SK-N-SH treated with all-trans-retinoic acid at 6 μM for 48 hours (cell line): ENCODE measurements at regions not wholly inside any gene's neighbourhood (a gene's known extent, or its start where the extent isn't known, plus 50 kb on each side); places are given as distances from the start of the nearest gene placed in this dataset.

Experiments
- ARNTL ChIP-seq: fragments of 450-650 bp; formaldehyde crosslinking; IDR thresholded peaks from 2 replicates; pipeline ENCODE4 v1.5.0; 2020; ENCODE audit warnings: low read depth, mild to moderate bottlenecking, moderate library complexity, borderline replicate concordance
- CSDC2 ChIP-seq: fragments of 250-450 bp; sonication (Bioruptor Pico); IDR thresholded peaks from 2 replicates; pipeline ENCODE4 v1.5.0; 2020; ENCODE audit warnings: mild to moderate bottlenecking, moderate library complexity
- ESRRG ChIP-seq: fragments of 250-450 bp; sonication (Bioruptor Pico); IDR thresholded peaks from 2 replicates; pipeline ENCODE4 v1.6.1; 2021; ENCODE audit warnings: mild to moderate bottlenecking
- ISL1 ChIP-seq: fragments of 250-450 bp; sonication (Bioruptor Pico); IDR thresholded peaks from 2 replicates; pipeline ENCODE4 v2.1.2; 2022; ENCODE audit warnings: mild to moderate bottlenecking, moderate library complexity
- OSR1 ChIP-seq: fragments of 250-450 bp; sonication (Bioruptor Pico); IDR thresholded peaks from 2 replicates; pipeline ENCODE4 v1.8.0; 2022; ENCODE audit warnings: moderate library complexity, mild to moderate bottlenecking, inconsistent platforms
- PPARA ChIP-seq: fragments of 250-450 bp; sonication (Bioruptor Pico); IDR thresholded peaks from 2 replicates; pipeline ENCODE4 v1.5.0; 2020; ENCODE audit warnings: mild to moderate bottlenecking, borderline replicate concordance
- RARB ChIP-seq: fragments of 250-450 bp; sonication (Bioruptor Pico); IDR thresholded peaks from 2 replicates; pipeline ENCODE4 v1.8.0; 2021; ENCODE audit warnings: mild to moderate bottlenecking, moderate library complexity
- TCF4 ChIP-seq: fragments of 250-450 bp; sonication (Bioruptor Pico); IDR thresholded peaks from 2 replicates; pipeline ENCODE4 v1.8.0; 2021; ENCODE audit warnings: mild to moderate bottlenecking, moderate library complexity, borderline replicate concordance
- TOX ChIP-seq: fragments of 250-450 bp; sonication (Bioruptor Pico); IDR thresholded peaks from 2 replicates; pipeline ENCODE4 v1.8.0; 2021; ENCODE audit warnings: mild to moderate bottlenecking, moderate library complexity, borderline replicate concordance
- ZC3H10 ChIP-seq: fragments of 250-450 bp; sonication (Bioruptor Pico); IDR thresholded peaks from 2 replicates; pipeline ENCODE4 v1.5.1; 2021; ENCODE audit warnings: mild to moderate bottlenecking, moderate library complexity
- ZFP30 ChIP-seq: fragments of 450-650 bp; formaldehyde crosslinking; IDR thresholded peaks from 2 replicates; pipeline ENCODE4 v1.5.0; 2022; ENCODE audit warnings: mild to moderate bottlenecking, moderate library complexity
- ZNF70 ChIP-seq: fragments of 450-650 bp; formaldehyde crosslinking; IDR thresholded peaks from 2 replicates; pipeline ENCODE4 v1.5.0; 2020; ENCODE audit warnings: mild to moderate bottlenecking, moderate library complexity
- ZNF8 ChIP-seq: fragments of 450-650 bp; formaldehyde crosslinking; IDR thresholded peaks from 2 replicates; pipeline ENCODE4 v1.5.0; 2020; ENCODE audit warnings: mild to moderate bottlenecking, moderate library complexity
- TF ChIP-seq, protein P1 (sequence below): fragments of 250-450 bp; sonication (Bioruptor Pico); IDR thresholded peaks from 2 replicates; pipeline ENCODE4 v1.8.0; 2020; ENCODE audit warnings: mild to moderate bottlenecking, moderate library complexity, borderline replicate concordance

DNA sequence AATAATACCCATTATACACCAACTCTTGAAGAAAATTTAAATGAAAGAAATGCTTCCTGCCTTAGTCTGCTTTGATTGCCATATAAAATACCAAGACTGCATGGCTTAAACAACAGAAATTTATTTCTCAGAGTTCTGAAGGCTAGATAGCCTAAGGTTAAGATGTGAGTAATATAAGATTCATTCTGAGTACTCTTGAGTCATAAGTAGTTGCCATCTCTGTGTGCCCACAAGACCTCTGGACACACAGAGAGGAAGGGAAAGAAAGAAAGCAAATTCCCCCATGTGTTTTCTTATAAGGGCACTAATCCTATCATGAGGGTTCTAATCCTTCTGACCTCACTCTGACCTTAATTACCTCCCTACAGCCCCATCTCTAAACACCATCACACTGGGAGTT lies 201.2 kb downstream of the PTN start:
- TF ChIP-seq, protein P1, sequence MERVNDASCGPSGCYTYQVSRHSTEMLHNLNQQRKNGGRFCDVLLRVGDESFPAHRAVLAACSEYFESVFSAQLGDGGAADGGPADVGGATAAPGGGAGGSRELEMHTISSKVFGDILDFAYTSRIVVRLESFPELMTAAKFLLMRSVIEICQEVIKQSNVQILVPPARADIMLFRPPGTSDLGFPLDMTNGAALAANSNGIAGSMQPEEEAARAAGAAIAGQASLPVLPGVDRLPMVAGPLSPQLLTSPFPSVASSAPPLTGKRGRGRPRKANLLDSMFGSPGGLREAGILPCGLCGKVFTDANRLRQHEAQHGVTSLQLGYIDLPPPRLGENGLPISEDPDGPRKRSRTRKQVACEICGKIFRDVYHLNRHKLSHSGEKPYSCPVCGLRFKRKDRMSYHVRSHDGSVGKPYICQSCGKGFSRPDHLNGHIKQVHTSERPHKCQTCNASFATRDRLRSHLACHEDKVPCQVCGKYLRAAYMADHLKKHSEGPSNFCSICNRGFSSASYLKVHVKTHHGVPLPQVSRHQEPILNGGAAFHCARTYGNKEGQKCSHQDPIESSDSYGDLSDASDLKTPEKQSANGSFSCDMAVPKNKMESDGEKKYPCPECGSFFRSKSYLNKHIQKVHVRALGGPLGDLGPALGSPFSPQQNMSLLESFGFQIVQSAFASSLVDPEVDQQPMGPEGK, result no peak
- no peak for TF ChIP-seq PPARA (CRISPR knock-in tag)
- no peak for TF ChIP-seq CSDC2
- no peak for TF ChIP-seq ZNF8 (CRISPR knock-in tag)
- no peak for TF ChIP-seq ARNTL (CRISPR knock-in tag)
- TF ChIP-seq ESRRG, result no peak
- TF ChIP-seq TCF4 (CRISPR knock-in tag), result no peak
- no peak for TF ChIP-seq ZFP30 (CRISPR knock-in tag)
- TF ChIP-seq OSR1 (CRISPR knock-in tag), result no peak
- TF ChIP-seq ZC3H10 (CRISPR knock-in tag), result no peak
- TF ChIP-seq RARB (CRISPR knock-in tag), result no peak
- TF ChIP-seq ISL1, result no peak
- no peak for TF ChIP-seq TOX (CRISPR knock-in tag)
- TF ChIP-seq ZNF70 (CRISPR knock-in tag), result no peak
